Mucosa of descending colon (tissue), 3 donors: ENCODE measurements at regions not wholly inside any gene's neighbourhood (a gene's known extent, or its start where the extent isn't known, plus 50 kb on each side); places are given as distances from the start of the nearest gene placed in this dataset.

Experiments used
- ATAC-seq: fragments of 200-7000 bp; cut with Tn5 transposase; one replicate; pipeline ENCODE4 v1.9.1; 2020; ENCODE audit warnings: mild to moderate bottlenecking, moderate library complexity
- DNase-seq, 3 donors: peaks; one replicate each; pipeline ENCODE4 v3.0.0-alpha.2; 2020
- H3K36me3 ChIP-seq: fragments of 200-600 bp; one replicate; pipeline ENCODE4 v1.8.0; 2021; ENCODE audit warnings: low read depth, mild to moderate bottlenecking
- H3K4me1 ChIP-seq: fragments of 200-600 bp; one replicate; pipeline ENCODE4 v1.8.0; 2021; ENCODE audit warnings: low read depth, mild to moderate bottlenecking
- H3K4me3 ChIP-seq: fragments of 200-600 bp; one replicate; pipeline ENCODE4 v1.8.0; 2021; ENCODE audit warnings: mild to moderate bottlenecking
- H3K9me3 ChIP-seq: fragments of 200-600 bp; one replicate; pipeline ENCODE4 v1.8.0; 2021; ENCODE audit warnings: mild to moderate bottlenecking
- CTCF ChIP-seq: fragments of 200-600 bp; IDR thresholded peaks from one replicate; pipeline ENCODE4 v1.8.0; 2022; ENCODE audit warnings: antibody characterized with exemption, mild to moderate bottlenecking
- intact Hi-C, 2 donors: fragments of 100-400 bp; cut with DNase I in 1 of 2; cut with micrococcal nuclease in 1 of 2; formaldehyde crosslinking; loops; one replicate each; pipeline versions ENCODE4 v1.11.0 to v1.11.1; 2022; cut with DNase I, micrococcal nuclease
- donor health status: DM: no; HTN: no; CAD: no; lungs with moderate emphysema.
- donor health status: DM: no; HTN: no; CAD: no.
- donor health status: DM: no; HTN: yes; CAD: no.

DNA sequence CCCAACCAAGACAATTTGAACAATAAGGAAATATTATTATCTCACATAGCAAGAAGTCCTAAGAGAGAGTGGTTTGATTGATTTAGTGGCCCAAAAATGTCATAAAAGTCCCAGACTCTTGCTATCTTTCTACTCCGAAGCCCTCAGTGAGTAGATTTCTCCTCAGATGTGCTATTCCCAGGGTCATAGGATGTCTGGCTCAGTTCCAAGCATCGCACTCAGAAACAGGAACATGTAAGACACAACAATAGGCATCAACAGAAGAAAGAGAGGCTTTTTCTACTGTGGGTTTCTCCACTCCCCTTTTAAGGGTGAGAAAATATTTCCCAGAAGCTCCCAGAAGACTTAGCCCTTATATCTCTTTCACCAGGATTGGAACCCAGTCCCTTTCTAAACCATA is 188.1 kb upstream of the CDKN3 start:
- DNase-seq = no peak
- TF ChIP-seq CTCF = no peak
- intact Hi-C loops = no loop called here
- no peak overlapping the region for H3K4me3 ChIP-seq
- H3K36me3 ChIP-seq = no peaks in the 10 kb centered on the region
- no peak for ATAC-seq
- no peaks in the 10 kb centered on the region for H3K9me3 ChIP-seq
- no peaks in the 10 kb centered on the region for H3K4me1 ChIP-seq

GRCh38 chr14:54209511-54210250 is 187.1 kb upstream of the CDKN3 start:
- intact Hi-C loops = no loop called here
- Histone ChIP-seq H3K36me3 (no peaks in the 10 kb centered on the region), H3K4me3 (no peak overlapping the region), H3K4me1 (no peaks in the 10 kb centered on the region), H3K9me3 (no peaks in the 10 kb centered on the region)
- TF ChIP-seq CTCF = no peak
- no peak for ATAC-seq
- no peak for DNase-seq

DNA sequence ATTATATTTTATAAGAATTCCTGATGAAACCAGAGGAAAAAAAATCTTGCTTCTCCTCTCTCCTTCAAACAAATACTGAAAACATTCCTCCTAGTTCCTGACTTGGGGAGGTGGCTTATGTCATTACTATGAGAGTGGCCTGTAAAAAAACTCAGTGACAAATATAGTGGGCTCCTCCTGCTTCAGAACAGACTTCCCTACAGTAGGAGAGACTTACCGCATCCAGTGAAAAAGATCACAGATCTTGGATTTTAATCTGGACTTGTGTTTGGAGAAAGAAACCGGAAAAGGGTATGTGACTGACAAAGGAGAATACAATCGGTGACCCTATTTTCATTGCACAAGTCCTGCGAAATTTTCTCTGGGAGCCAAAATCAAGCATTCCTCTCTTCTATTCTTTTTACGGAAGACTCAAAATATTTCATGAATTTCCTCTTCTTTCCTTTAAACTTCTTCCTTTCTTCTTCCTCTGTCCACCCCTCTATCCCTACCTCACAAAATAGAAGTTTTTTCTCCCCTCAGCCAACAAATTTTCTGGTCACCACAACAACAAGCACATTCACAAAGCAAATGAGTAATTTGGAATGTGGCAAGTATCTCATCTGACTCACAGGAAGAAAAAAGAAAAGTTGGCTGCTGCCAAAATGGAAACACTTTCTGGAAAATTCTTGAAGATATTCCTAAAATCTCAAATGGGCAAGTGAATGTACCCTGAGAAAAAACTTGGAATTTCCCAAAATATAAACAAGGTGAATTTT is 185.1 kb upstream of the CDKN3 start:
- Histone ChIP-seq H3K9me3 (no peaks in the 10 kb centered on the region), H3K36me3 (no peaks in the 10 kb centered on the region), H3K4me1 (no peaks in the 10 kb centered on the region), H3K4me3 (no peak overlapping the region)
- ATAC-seq (no peak), DNase-seq (no peak)
- no peak for TF ChIP-seq CTCF
- intact Hi-C loops = no loop called here

DNA sequence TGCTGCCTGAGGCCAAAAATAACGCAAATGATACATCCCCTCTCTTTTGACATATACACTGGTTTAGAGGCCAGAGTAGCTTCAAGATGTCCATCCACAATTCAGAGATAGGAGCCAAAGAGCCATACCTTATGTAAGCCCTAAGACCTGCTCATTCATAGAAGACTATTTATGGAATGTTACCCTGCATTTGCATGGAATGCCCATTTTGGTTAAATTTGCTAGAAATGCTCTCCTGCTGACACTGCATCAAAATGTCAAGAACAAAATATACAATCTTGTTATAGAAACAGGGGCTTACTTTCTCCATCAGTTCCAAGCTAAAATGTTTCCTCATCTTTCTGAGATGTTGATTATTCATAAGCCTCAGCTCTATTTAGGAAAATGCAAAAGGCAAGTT is 183.3 kb upstream of the CDKN3 start:
- TF ChIP-seq CTCF = no peak
- H3K36me3 ChIP-seq = no peaks in the 10 kb centered on the region
- ATAC-seq (no peak), DNase-seq (no peak)
- no peaks in the 10 kb centered on the region for H3K9me3 ChIP-seq
- intact Hi-C loops = no loop called here
- H3K4me3 ChIP-seq = no peak overlapping the region
- H3K4me1 ChIP-seq = no peaks in the 10 kb centered on the region

DNA sequence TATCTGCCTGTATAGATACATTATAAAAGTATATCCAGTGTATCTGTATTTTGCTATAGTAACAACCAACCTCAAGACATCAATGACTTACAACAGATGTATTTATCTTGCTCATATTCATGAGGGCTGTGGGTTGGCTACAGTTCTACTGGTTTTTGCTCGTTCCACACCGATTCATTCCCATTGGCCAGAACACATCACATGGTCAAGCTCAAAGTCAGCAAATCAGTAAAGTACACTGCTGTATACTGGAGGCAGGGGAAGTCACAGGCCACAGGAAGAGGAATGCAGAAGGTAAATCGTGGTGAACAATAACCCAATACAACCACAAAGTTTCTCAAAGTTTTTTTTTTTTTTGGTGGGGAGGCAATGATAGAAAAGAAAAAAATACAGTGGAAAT is 180.0 kb upstream of the CDKN3 start:
- no peak for ATAC-seq

More for the DNA sequence above, 180.0 kb upstream of the CDKN3 start:
- intact Hi-C loops = no loop called here
- H3K4me1 ChIP-seq = no peaks in the 10 kb centered on the region
- DNase-seq = no peak
- no peak overlapping the region for H3K4me3 ChIP-seq
- H3K9me3 ChIP-seq = no peaks in the 10 kb centered on the region
- no peaks in the 10 kb centered on the region for H3K36me3 ChIP-seq
- no peak for TF ChIP-seq CTCF
